A673 (cell line): ENCODE measurements at regions not wholly inside any gene's neighbourhood (a gene's known extent, or its start where the extent isn't known, plus 50 kb on each side); places are given as distances from the start of the nearest gene placed in this dataset.

Experiments
- BruUV-seq: library from RNA; stranded (reverse); fragments of 400-500 nt; replicated peaks from 2 replicates; lab custom pipeline; 2021; lab: Mats Ljungman, UMichigan
- CTCF ChIA-PET: fragments of 300-600 bp; sonication (Branson Sonifier 250); formaldehyde crosslinking; loops from one replicate; lab custom pipeline; 2022; ENCODE audit warnings: antibody characterized with exemption; lab: Charles Lee
- POLR2A ChIA-PET: fragments of 300-600 bp; sonication (Branson Sonifier 250); formaldehyde crosslinking; loops from one replicate; lab custom pipeline; 2022; ENCODE audit warnings: antibody characterized with exemption; ENCODE audit not compliant: low non-redundant PET; lab: Charles Lee
- DNase-seq: peaks from one replicate; pipeline ENCODE4 v3.0.0-alpha.2; 2015; ENCODE audit warnings: low spot score
- H3K27ac ChIP-seq: fragments of 200-600 bp; sonication (generic); 2 replicates; pipeline ENCODE4 v1.5.1; 2016; ENCODE audit warnings: mixed run types, low read depth, mild to moderate bottlenecking, mixed read lengths, antibody characterized with exemption, low read length; ENCODE audit not compliant: poor library complexity, severe bottlenecking
- H3K27me3 ChIP-seq: fragments of 200-600 bp; sonication (generic); replicated peaks from 2 replicates; pipeline ENCODE4 v1.6.1; 2017; ENCODE audit warnings: mixed run types, low read depth, mild to moderate bottlenecking, mixed read lengths, antibody characterized with exemption, low read length; ENCODE audit not compliant: insufficient read depth, poor library complexity
- H3K36me3 ChIP-seq: fragments of 200-600 bp; sonication (generic); 2 replicates; pipeline ENCODE4 v1.6.1; 2016; ENCODE audit warnings: mixed run types, mild to moderate bottlenecking, mixed read lengths, antibody characterized with exemption, low read length; ENCODE audit not compliant: insufficient read depth, poor library complexity, severe bottlenecking
- H3K4me1 ChIP-seq: fragments of 200-600 bp; sonication (generic); 2 replicates; pipeline ENCODE4 v1.6.1; 2017; ENCODE audit warnings: mixed run types, mild to moderate bottlenecking, mixed read lengths, antibody characterized with exemption, low read length; ENCODE audit not compliant: insufficient read depth, poor library complexity, severe bottlenecking
- H3K4me3 ChIP-seq: fragments of 200-600 bp; sonication (generic); 2 replicates; pipeline ENCODE4 v1.5.1; 2016; ENCODE audit warnings: low read depth, mixed run types, mild to moderate bottlenecking, mixed read lengths, low read length; ENCODE audit not compliant: poor library complexity, severe bottlenecking
- H3K9me3 ChIP-seq: fragments of 200-600 bp; sonication (generic); 2 replicates; pipeline ENCODE4 v1.6.1; 2016; ENCODE audit warnings: mixed run types, low read depth, mild to moderate bottlenecking, mixed read lengths, antibody characterized with exemption, low read length; ENCODE audit not compliant: poor library complexity, severe bottlenecking
- CTCF ChIP-seq: fragments of 300-800, 200-600 bp; sonication (generic); conservative IDR thresholded peaks from 2 replicates; pipeline ENCODE4 v1.5.1; 2017; ENCODE audit warnings: low read depth, mild to moderate bottlenecking, antibody characterized with exemption, low read length, moderate library complexity, mixed read lengths
- EZH2 ChIP-seq: fragments of 200-600 bp; sonication (generic); IDR thresholded peaks from 2 replicates; pipeline ENCODE4 v1.6.1; 2017; ENCODE audit warnings: borderline replicate concordance, low read depth, mild to moderate bottlenecking, mixed read lengths, antibody characterized with exemption, low read length; ENCODE audit not compliant: poor library complexity, severe bottlenecking
- intact Hi-C: fragments of 100-400 bp; cut with micrococcal nuclease; formaldehyde crosslinking; loops from one replicate; pipeline ENCODE4 v1.10.0; 2022; ENCODE audit not compliant: unreplicated experiment

DNA sequence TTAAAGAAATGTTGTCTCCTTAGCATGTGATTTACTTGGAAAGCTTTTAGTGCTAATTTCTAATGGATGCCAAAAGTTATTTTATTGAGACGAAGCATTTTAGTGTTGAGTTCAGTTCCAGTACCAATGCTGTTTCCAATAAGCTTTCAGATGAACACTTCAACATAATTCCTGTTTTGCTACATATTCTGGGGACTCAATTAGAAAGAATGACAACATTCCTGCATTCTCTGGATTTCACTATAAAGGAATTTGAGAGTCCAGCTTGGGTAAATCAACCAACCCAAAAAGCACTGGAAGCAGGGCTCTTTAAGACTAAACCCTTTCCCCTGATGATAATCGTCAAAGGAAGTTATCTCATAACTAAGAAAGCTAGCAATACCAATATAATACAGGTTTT lies 353.0 kb upstream of the TMTC1 start:
- H3K27ac ChIP-seq: no peak overlapping the region
- no peaks in the 10 kb centered on the region for H3K36me3 ChIP-seq
- CTCF ChIA-PET: no interaction called here
- no peak for DNase-seq
- no peak for TF ChIP-seq CTCF
- no peak for TF ChIP-seq EZH2
- no peak overlapping the region for H3K4me3 ChIP-seq
- intact Hi-C loops: no loop called here
- H3K9me3 ChIP-seq: no peaks in the 10 kb centered on the region
- POLR2A ChIA-PET: interaction anchor here (0.7 kb wide), 1 partner anchor 195 kb away, joined by 3 read pairs; no protein-coding TSS in a partner anchor
- no TSS peak for BruUV-seq
- H3K4me1 ChIP-seq: no peaks in the 10 kb centered on the region
- H3K27me3 ChIP-seq: no peaks in the 10 kb centered on the region

DNA sequence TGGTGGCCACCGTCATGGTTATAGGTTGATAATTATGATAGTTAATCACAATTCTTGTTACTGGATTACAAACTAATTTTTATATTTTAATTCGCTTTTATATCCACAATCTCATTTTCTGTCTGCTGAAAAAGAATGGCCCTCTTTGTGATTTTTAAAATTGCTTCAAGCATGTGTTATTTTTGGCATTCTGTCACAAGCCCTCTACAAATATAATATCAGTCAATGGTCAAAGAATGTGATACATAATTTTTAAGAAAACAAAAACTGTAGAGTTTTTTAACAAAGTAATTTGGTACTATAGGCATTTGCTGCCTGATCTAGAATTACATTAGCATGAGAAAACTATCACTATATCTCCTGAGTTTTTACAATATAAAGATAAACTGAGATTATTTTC lies 352.0 kb upstream of the TMTC1 start:
- Histone ChIP-seq H3K27me3 (no peaks in the 10 kb centered on the region), H3K4me3 (no peak overlapping the region), H3K36me3 (no peaks in the 10 kb centered on the region), H3K9me3 (no peaks in the 10 kb centered on the region), H3K4me1 (no peaks in the 10 kb centered on the region), H3K27ac (no peak overlapping the region)
- no TSS peak for BruUV-seq
- no peak for TF ChIP-seq EZH2
- TF ChIP-seq CTCF: no peak
- ChIA-PET CTCF (no interaction called here), POLR2A (no interaction called here)
- intact Hi-C loops: no loop called here
- no peak for DNase-seq

- Histone ChIP-seq H3K4me3 (no peak overlapping the region), H3K36me3 (no peaks in the 10 kb centered on the region), H3K27me3 (no peaks in the 10 kb centered on the region), H3K4me1 (no peaks in the 10 kb centered on the region), H3K9me3 (no peaks in the 10 kb centered on the region), H3K27ac (no peak overlapping the region)
- BruUV-seq: no TSS peak
- ChIA-PET CTCF (no interaction called here), POLR2A (no interaction called here)
- intact Hi-C loops: no loop called here
- TF ChIP-seq EZH2: no peak
- DNase-seq: no peak
These were observed 350.5 kb upstream of the TMTC1 start for GRCh38 chr12:30134229-30134628.

DNA sequence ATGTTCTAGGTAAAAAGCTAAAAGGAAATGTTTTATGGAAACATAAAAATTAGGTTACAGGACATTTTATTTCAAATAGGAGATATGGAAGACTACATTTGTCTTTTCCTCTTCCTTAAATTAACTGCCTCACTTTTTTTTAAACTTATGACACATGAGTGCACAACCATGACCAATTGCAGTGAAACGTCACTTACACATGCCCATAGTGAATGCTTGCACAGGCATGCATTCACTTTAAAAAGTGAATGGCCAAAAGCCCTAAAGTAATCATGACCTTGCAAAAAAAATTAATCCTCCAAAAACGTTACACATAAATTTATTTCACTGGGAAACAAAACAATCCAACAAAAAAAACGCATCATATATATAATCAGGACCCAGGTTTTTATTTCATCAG lies 343.2 kb upstream of the TMTC1 start:
- POLR2A ChIA-PET: interaction anchor here (0.7 kb wide), 1 partner anchor 249 kb away, joined by 4 read pairs; no protein-coding TSS in a partner anchor
- H3K36me3 ChIP-seq: no peaks in the 10 kb centered on the region
- intact Hi-C loops: no loop called here
- BruUV-seq: no TSS peak
- no peak overlapping the region for H3K4me3 ChIP-seq
- H3K9me3 ChIP-seq: no peaks in the 10 kb centered on the region
- no peaks in the 10 kb centered on the region for H3K4me1 ChIP-seq
- TF ChIP-seq CTCF (no peak), EZH2 (no peak)
- CTCF ChIA-PET: no interaction called here
- H3K27me3 ChIP-seq: no peaks in the 10 kb centered on the region
- no peak for DNase-seq
- H3K27ac ChIP-seq: no peak overlapping the region
